Effector memory CD4-positive, alpha-beta T cell (primary cell): ENCODE measurements at regions not wholly inside any gene's neighbourhood (a gene's known extent, or its start where the extent isn't known, plus 50 kb on each side); places are given as distances from the start of the nearest gene placed in this dataset.
"Not testable (repeated sequence)": the region's sequence is repeated elsewhere in the genome, so short reads cannot be mapped to it uniquely, and the experiment has no call there.

Experiments used
- DNase-seq, 3 donors: peaks; one replicate each; pipeline ENCODE4 v3.0.0-alpha.2; 2020
- H3K27ac ChIP-seq: 2 replicates; pipeline ENCODE4 v1.7.0; 2013; ENCODE audit warnings: mild to moderate bottlenecking, low read length, moderate library complexity; ENCODE audit not compliant: insufficient read depth, poor library complexity, severe bottlenecking
- H3K27me3 ChIP-seq: replicated peaks from 2 replicates; pipeline ENCODE4 v1.7.0; 2013; ENCODE audit warnings: mild to moderate bottlenecking, low read length; ENCODE audit not compliant: insufficient read depth, control insufficient read depth, poor library complexity, severe bottlenecking
- H3K36me3 ChIP-seq: 2 replicates; pipeline ENCODE4 v1.7.0; 2013; ENCODE audit warnings: mild to moderate bottlenecking, low read length, moderate library complexity; ENCODE audit not compliant: control insufficient read depth, insufficient read depth
- H3K4me1 ChIP-seq: 2 replicates; pipeline ENCODE4 v1.7.0; 2013; ENCODE audit warnings: low read length, mild to moderate bottlenecking; ENCODE audit not compliant: control insufficient read depth, insufficient read depth, poor library complexity, severe bottlenecking
- H3K4me3 ChIP-seq: 2 replicates; pipeline ENCODE4 v1.7.0; 2013; ENCODE audit warnings: low read length, low read depth, mild to moderate bottlenecking; ENCODE audit not compliant: insufficient read depth, poor library complexity, severe bottlenecking
- H3K9me3 ChIP-seq: 2 replicates; pipeline ENCODE4 v1.7.0; 2013; ENCODE audit warnings: mild to moderate bottlenecking, low read length, moderate library complexity; ENCODE audit not compliant: control insufficient read depth

- Histone ChIP-seq H3K36me3 (no peaks in the 10 kb centered on the region), H3K9me3 (no peaks in the 10 kb centered on the region), H3K27me3 (no peaks in the 10 kb centered on the region), H3K4me3 (no peak overlapping the region), H3K27ac (no peak overlapping the region), H3K4me1 (no peaks in the 10 kb centered on the region)
- no peak for DNase-seq
Observed at GRCh38 chr7:34341326-34341725, 316.7 kb upstream of the NPSR1 start.

GRCh38 chr7:34342387-34342786 lies 315.6 kb upstream of the NPSR1 start:
- Histone ChIP-seq H3K4me3 (no peak overlapping the region), H3K27me3 (no peaks in the 10 kb centered on the region), H3K4me1 (no peaks in the 10 kb centered on the region), H3K9me3 (no peaks in the 10 kb centered on the region), H3K27ac (no peak overlapping the region), H3K36me3 (no peaks in the 10 kb centered on the region)
- no peak for DNase-seq

- Histone ChIP-seq H3K4me1 (no peaks in the 10 kb centered on the region), H3K36me3 (no peaks in the 10 kb centered on the region), H3K27me3 (no peaks in the 10 kb centered on the region), H3K27ac (no peak overlapping the region), H3K9me3 (no peaks in the 10 kb centered on the region), H3K4me3 (no peak overlapping the region)
- DNase-seq = no peak
Observed at GRCh38 chr7:34343667-34344066, 314.4 kb upstream of the NPSR1 start.

- H3K4me3 ChIP-seq = no peak overlapping the region
- H3K4me1 ChIP-seq = no peaks in the 10 kb centered on the region
- H3K27ac ChIP-seq = no peak overlapping the region
- no peaks in the 10 kb centered on the region for H3K27me3 ChIP-seq
- H3K36me3 ChIP-seq = no peaks in the 10 kb centered on the region
- H3K9me3 ChIP-seq = no peaks in the 10 kb centered on the region
- DNase-seq = no peak
Observed at GRCh38 chr7:34354011-34354410, 304.0 kb upstream of the NPSR1 start.

GRCh38 chr7:34354899-34355298 lies 303.1 kb upstream of the NPSR1 start:
- Histone ChIP-seq H3K36me3 (no peaks in the 10 kb centered on the region), H3K27ac (no peak overlapping the region), H3K9me3 (no peaks in the 10 kb centered on the region), H3K4me3 (no peak overlapping the region), H3K27me3 (no peaks in the 10 kb centered on the region), H3K4me1 (no peaks in the 10 kb centered on the region)
- DNase-seq = no peak

- Histone ChIP-seq H3K27me3 (no peaks in the 10 kb centered on the region), H3K4me1 (no peaks in the 10 kb centered on the region), H3K4me3 (no peak overlapping the region), H3K36me3 (no peaks in the 10 kb centered on the region), H3K27ac (no peak overlapping the region), H3K9me3 (no peaks in the 10 kb centered on the region)
- no peak for DNase-seq
Observed at GRCh38 chr7:34357068-34357467, 300.9 kb upstream of the NPSR1 start.

GRCh38 chr7:34357946-34358345 lies 300.1 kb upstream of the NPSR1 start:
- Histone ChIP-seq H3K27me3 (no peaks in the 10 kb centered on the region), H3K36me3 (no peaks in the 10 kb centered on the region), H3K4me1 (no peaks in the 10 kb centered on the region), H3K9me3 (no peaks in the 10 kb centered on the region), H3K4me3 (no peak overlapping the region), H3K27ac (no peak overlapping the region)
- no peak for DNase-seq

GRCh38 chr7:34358578-34358977 lies 299.4 kb upstream of the NPSR1 start:
- not testable (repeated sequence) for H3K4me1 ChIP-seq, DNase-seq, H3K36me3 ChIP-seq, H3K9me3 ChIP-seq, H3K27ac ChIP-seq, H3K27me3 ChIP-seq, H3K4me3 ChIP-seq

- H3K27ac ChIP-seq = no peak overlapping the region
- no peaks in the 10 kb centered on the region for H3K9me3 ChIP-seq
- DNase-seq = no peak
- no peaks in the 10 kb centered on the region for H3K27me3 ChIP-seq
- H3K36me3 ChIP-seq = no peaks in the 10 kb centered on the region
- no peak overlapping the region for H3K4me3 ChIP-seq
- H3K4me1 ChIP-seq = no peaks in the 10 kb centered on the region
Observed at GRCh38 chr7:34361663-34362250, 296.3 kb upstream of the NPSR1 start.

GRCh38 chr7:34362621-34363020 lies 295.4 kb upstream of the NPSR1 start:
- Histone ChIP-seq H3K27me3 (no peaks in the 10 kb centered on the region), H3K9me3 (no peaks in the 10 kb centered on the region)
- DNase-seq = no peak

GRCh38 chr7:34364130-34364529 lies 293.9 kb upstream of the NPSR1 start:
- Histone ChIP-seq H3K4me3 (no peak overlapping the region), H3K27ac (no peak overlapping the region), H3K9me3 (no peaks in the 10 kb centered on the region), H3K27me3 (no peaks in the 10 kb centered on the region), H3K4me1 (no peaks in the 10 kb centered on the region), H3K36me3 (no peaks in the 10 kb centered on the region)
- no peak for DNase-seq

More at GRCh38 chr7:34362621-34363020, 295.4 kb upstream of the NPSR1 start:
- Histone ChIP-seq H3K36me3 (no peaks in the 10 kb centered on the region), H3K4me3 (no peak overlapping the region), H3K4me1 (no peaks in the 10 kb centered on the region), H3K27ac (no peak overlapping the region)
